ENCODE measurements at regions not wholly inside any gene's neighbourhood (a gene's known extent, or its start where the extent isn't known, plus 50 kb on each side); places are given as distances from the start of the nearest gene placed in this dataset.
"Not testable (repeated sequence)": the region's sequence is repeated elsewhere in the genome, so short reads cannot be mapped to it uniquely, and the experiment has no call there.

GRCh38 chr2:190150413-190150812, 87.9 kb upstream of the MSTN start:
- TF ChIP-seq CTCF (IDR thresholded peaks at IDR 0.05) = no peak
- DNase-seq (no peak), ATAC-seq (no peak)
- no peak overlapping the region for H3K27ac ChIP-seq
- no peak overlapping the region for H3K4me3 ChIP-seq
- no peaks in the 10 kb centered on the region for H3K27me3 ChIP-seq (ENCODE audit: insufficient read depth in 3 of 3, low read length in 2 of 3)
- WGBS, 3 donors = 81 to 86% (median 83%) methylated on average over 3 of the region's 3 CpGs
- no peaks in the 10 kb centered on the region for H3K4me1 ChIP-seq
- no peaks in the 10 kb centered on the region for H3K9me3 ChIP-seq
- no peaks in the 10 kb centered on the region for H3K36me3 ChIP-seq (ENCODE audit: insufficient read depth in 1 of 2, low read depth in 1 of 2)
- intact Hi-C loops (cut with DNase I) = no loop called here

- no peak for ATAC-seq
- H3K27me3 ChIP-seq (ENCODE audit: insufficient read depth in 3 of 3, low read length in 2 of 3) = no peaks in the 10 kb centered on the region
- 55 to 65% (median 63%) methylated on average over 6 of the region's 6 CpGs for WGBS, 3 donors
- no peaks in the 10 kb centered on the region for H3K9me3 ChIP-seq
- no peak overlapping the region for H3K4me3 ChIP-seq
- TF ChIP-seq CTCF (IDR thresholded peaks at IDR 0.05) = no peak
- intact Hi-C loops (cut with DNase I) = loop anchor here in 1 of 2 donors (10.0 kb wide), 1 partner anchor 1395 kb away; no protein-coding TSS in a partner anchor
- H3K36me3 ChIP-seq (ENCODE audit: insufficient read depth in 1 of 2, low read depth in 1 of 2) = no peaks in the 10 kb centered on the region
- H3K27ac ChIP-seq = no peak overlapping the region
- DNase-seq = no peak
- no peaks in the 10 kb centered on the region for H3K4me1 ChIP-seq
Observed at GRCh38 chr2:190149908-190150307, 87.4 kb upstream of the MSTN start.

GRCh38 chr2:190149200-190149599, 86.7 kb upstream of the MSTN start:
- no peak for DNase-seq

GRCh38 chr2:190146109-190146508, 83.6 kb upstream of the MSTN start:
- not testable (repeated sequence) for H3K4me3 ChIP-seq; H3K9me3 ChIP-seq; H3K27ac ChIP-seq; DNase-seq; H3K36me3 ChIP-seq (ENCODE audit: insufficient read depth in 1 of 2, low read depth in 1 of 2); H3K4me1 ChIP-seq; ATAC-seq; H3K27me3 ChIP-seq (ENCODE audit: insufficient read depth in 3 of 3, low read length in 2 of 3)
- intact Hi-C loops (cut with DNase I) = loop anchor here in 1 of 2 donors (10.0 kb wide), 1 partner anchor 1399 kb away; no protein-coding TSS in a partner anchor
- WGBS, 3 donors = 92 to 94% (median 94%) methylated on average over 5 of the region's 5 CpGs

More at GRCh38 chr2:190149200-190149599, 86.7 kb upstream of the MSTN start:
- intact Hi-C loops (cut with DNase I) = loop anchor here in 1 of 2 donors (10.0 kb wide), 1 partner anchor 1396 kb away; no protein-coding TSS in a partner anchor
- no peaks in the 10 kb centered on the region for H3K9me3 ChIP-seq
- no peaks in the 10 kb centered on the region for H3K4me1 ChIP-seq
- H3K36me3 ChIP-seq (ENCODE audit: insufficient read depth in 1 of 2, low read depth in 1 of 2) = no peaks in the 10 kb centered on the region
- H3K4me3 ChIP-seq = no peak overlapping the region
- WGBS, 3 donors = 92 to 95% (median 94%) methylated on average over 4 of the region's 4 CpGs
- ATAC-seq = no peak
- no peak for TF ChIP-seq CTCF (IDR thresholded peaks at IDR 0.05)
- H3K27me3 ChIP-seq (ENCODE audit: insufficient read depth in 3 of 3, low read length in 2 of 3) = no peaks in the 10 kb centered on the region
- H3K27ac ChIP-seq = no peak overlapping the region

GRCh38 chr2:190140474-190140873, 77.9 kb upstream of the MSTN start:
- not testable (repeated sequence) for DNase-seq; H3K36me3 ChIP-seq (ENCODE audit: insufficient read depth in 1 of 2, low read depth in 1 of 2); H3K27me3 ChIP-seq (ENCODE audit: insufficient read depth in 3 of 3, low read length in 2 of 3); H3K4me3 ChIP-seq; ATAC-seq; H3K9me3 ChIP-seq; H3K27ac ChIP-seq; H3K4me1 ChIP-seq
- intact Hi-C loops (cut with DNase I) = loop anchor here in 1 of 2 donors (10.0 kb wide), 1 partner anchor 1404 kb away; no protein-coding TSS in a partner anchor
- 95 to 96% (median 96%) methylated on average over 2 of the region's 2 CpGs for WGBS, 3 donors

GRCh38 chr2:190139371-190139770, 76.8 kb upstream of the MSTN start:
- no peak overlapping the region for H3K4me3 ChIP-seq
- TF ChIP-seq CTCF (IDR thresholded peaks at IDR 0.05) = no peak

More at GRCh38 chr2:190139371-190139770, 76.8 kb upstream of the MSTN start:
- no peaks in the 10 kb centered on the region for H3K27me3 ChIP-seq (ENCODE audit: insufficient read depth in 3 of 3, low read length in 2 of 3)
- H3K4me1 ChIP-seq = no peaks in the 10 kb centered on the region
- no peak for DNase-seq
- ATAC-seq = no peak
- H3K9me3 ChIP-seq = no peaks in the 10 kb centered on the region
- no peaks in the 10 kb centered on the region for H3K36me3 ChIP-seq (ENCODE audit: insufficient read depth in 1 of 2, low read depth in 1 of 2)
- intact Hi-C loops (cut with DNase I) = no loop called here
- 97 to 100% (median 100%) methylated on average over 1 of the region's 1 CpG for WGBS, 3 donors
- no peak overlapping the region for H3K27ac ChIP-seq

All from psoas muscle (tissue), 7 donors.